Stromal cell of bone marrow (primary cell): ENCODE measurements at regions not wholly inside any gene's neighbourhood (a gene's known extent, or its start where the extent isn't known, plus 50 kb on each side); places are given as distances from the start of the nearest gene placed in this dataset.
A peak's percentile ranks its signal among the peaks of the same experiment; 100 is the strongest.

Experiments
- DNase-seq: peaks from one replicate; pipeline ENCODE4 v3.0.0-alpha.2; 2012; ENCODE audit warnings: low read depth

DNA sequence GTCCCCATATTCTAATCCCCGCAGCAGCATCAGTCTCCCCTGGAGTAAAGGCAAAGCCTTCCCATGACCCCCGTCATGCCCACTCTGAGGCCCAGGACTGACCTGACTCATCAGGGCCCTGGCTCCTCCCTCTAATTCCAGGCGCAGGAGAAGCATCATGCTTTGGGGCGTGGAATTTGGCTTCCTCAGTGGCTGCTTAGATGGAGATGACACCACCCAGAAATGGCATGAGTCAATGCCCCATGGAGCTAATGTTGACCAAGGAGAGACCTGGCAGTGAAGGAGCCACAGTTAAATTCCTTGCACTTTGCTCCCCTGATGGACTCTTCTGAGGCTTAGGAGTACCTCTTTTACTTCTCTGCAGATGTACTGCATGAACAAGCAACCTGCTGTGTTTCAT lies 204.2 kb upstream of the PROK2 start:
- peak; percentile 92 for DNase-seq

DNA sequence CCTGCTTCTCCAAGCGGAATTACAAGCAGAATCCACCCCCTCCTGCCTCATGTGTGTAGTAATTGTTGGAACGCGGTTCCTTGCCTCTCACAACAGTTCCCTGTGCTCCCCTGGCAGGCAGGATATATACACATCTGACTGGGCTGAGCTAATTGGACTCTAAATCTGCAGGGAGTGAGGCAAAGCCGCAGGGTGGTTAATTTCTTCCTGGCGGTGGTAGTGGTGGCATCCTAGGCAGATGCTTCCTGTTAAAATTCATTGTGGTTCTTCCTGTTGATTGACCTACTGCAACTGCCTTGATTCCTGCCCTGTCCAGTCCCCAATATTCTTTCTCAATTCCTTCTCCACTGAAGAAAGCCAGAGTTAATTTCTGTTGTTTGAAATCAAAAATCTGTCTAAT lies 202.9 kb upstream of the PROK2 start:
- peak; percentile 78 for DNase-seq

DNA sequence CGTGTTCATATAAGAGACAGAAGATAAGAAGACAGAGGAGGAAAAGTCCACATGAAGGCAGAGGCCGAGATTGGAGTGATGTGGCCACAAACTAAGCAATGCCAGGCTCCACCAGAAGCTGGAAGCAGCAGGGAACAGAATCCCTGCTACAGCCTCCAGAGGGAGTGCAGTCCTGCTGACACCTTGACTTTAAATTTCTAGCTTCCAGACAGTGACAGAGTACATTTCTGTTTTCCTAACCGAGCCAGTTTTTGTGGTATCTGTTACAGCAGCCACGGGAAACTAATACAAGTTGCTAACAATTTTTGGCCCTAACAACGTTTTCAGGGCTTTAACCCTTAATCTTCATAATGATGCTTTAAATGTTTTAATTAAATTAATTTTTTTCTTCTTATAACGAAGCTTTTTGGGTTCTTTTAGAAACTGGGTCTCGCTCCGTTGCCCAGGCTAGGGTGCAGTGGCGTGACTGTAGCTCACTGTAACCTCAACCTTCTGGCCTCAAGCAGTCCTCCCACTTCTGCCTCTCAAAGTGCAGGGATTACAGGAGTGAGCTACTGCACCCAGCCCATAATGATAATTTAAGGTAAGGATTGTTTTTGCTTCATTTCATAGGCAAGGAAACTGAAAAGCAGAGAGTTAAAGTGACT lies 202.3 kb upstream of the PROK2 start:
- DNase-seq: no peak

DNA sequence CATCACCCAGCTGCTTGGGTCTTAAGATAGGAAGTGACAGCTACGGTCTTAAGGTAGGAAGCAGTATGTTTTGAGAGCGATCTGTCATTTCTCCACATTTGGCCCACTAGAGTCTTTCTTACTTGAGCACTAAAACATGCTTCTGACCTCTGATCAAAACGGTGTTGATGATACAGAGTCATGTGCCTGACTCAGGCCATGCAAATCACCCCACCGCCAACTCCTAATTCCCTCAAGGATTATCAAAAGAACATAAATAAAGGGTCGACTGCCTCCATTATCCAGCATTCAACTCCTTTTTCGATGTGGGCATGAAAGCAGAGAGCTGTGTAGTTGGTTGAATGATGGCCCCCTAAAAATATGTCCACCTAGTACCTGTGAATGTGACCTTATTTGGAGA lies 201.7 kb upstream of the PROK2 start:
- no peak for DNase-seq

GRCh38 chr3:71984843-71985613 lies 200.1 kb upstream of the PROK2 start:
- no peak for DNase-seq

GRCh38 chr3:71983694-71984093 lies 198.7 kb upstream of the PROK2 start:
- DNase-seq: no peak

DNA sequence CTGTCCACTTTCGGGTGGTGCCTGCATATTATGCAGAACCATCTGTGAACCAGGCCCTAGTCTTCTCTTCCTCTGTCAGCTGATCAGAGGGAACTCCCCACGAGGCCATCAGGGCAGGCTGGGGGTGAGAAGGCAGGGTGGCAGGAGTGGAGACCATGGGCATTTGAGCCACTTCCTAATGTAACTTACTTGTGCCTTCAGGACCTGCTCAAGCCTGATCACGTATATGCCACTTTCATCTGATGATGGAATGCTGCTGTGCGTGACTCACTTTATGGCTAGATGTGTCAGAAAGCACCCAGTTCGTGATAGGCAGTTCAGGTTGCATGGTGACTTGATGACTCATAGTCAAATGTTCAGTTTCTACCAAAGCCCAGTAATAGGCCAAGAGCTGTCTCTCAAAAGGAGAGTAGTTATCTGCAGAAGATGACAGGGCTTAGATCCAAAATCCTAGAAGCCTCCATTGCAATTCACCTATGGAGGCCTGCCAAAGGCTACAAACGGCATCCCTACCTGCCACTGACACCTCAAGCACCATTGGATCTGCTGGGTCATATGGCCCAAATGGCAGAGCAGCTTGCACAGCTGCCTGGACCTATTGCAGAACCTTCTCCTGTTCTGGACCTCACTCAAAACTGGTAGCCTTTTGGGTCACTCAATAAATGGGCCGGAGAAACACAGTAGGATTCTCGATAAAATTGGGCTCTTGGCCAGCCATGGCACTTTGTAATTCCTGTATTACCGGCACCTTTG lies 197.7 kb upstream of the PROK2 start:
- peak; percentile 84 for DNase-seq

GRCh38 chr3:71979175-71979574 lies 194.2 kb upstream of the PROK2 start:
- no peak for DNase-seq

DNA sequence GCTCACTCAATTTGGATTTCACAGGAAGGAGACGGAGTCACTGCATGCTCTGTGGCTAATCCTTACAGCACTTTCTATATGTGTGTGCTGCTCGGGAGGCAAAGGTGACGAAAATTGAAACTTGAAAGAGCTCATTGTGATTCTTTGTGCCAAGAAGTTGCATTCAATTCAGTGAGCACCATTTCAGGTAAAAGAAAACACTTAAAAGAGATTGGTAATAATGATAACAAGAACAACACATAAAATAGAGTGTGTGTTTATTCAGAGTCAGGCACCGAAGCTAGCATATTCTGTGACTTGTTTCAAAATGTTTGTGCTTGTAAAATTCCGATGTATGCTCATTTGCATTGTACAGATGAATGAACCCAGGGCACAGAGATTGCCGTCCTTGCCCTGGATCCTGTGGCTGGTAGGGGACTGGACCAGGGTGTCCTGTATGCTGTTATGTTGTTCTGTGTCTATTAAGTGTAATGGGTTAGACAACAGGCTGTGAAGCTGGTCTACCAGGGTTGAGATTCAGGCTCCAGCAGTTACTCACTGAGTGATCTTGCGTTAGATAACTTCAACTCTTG lies 193.3 kb upstream of the PROK2 start:
- DNase-seq: no peak

DNA sequence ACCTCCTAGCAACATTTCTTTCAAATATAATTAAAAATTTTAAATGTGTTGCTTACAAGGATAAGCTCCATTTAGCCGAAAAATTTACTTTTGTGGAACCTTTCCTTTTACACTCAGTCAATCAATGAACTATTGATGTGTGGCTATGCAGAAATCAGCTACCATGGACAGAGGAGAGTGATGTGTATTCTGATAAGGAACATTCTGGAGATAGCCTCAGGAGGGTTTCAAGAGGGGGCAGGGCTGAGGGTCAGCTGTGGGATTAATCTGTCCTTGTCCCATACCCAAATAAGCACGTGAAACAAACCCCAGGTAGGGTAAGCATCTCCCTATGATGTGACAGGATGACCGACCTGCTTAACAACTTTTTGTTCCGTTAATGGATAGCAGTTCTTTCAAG lies 192.6 kb upstream of the PROK2 start:
- no peak for DNase-seq

DNA sequence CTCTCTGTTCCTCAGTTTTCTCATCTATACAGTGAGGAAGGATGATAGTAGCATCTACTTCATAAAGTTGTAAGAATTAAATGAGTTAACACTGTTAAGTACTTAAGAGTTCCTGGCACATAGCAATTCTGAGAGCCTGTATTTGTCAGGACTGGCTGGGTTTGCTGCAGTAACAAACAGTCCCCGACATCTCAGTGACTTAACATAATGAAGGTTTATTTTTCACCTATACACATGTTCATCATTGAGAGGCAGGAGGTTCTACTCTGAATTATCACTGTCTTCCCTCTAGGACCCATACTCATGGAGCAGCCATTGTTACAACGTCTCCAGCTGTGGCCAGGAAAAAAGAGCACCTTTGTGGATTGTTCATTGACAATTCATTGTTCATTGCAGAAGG lies 190.6 kb upstream of the PROK2 start:
- no peak for DNase-seq

DNA sequence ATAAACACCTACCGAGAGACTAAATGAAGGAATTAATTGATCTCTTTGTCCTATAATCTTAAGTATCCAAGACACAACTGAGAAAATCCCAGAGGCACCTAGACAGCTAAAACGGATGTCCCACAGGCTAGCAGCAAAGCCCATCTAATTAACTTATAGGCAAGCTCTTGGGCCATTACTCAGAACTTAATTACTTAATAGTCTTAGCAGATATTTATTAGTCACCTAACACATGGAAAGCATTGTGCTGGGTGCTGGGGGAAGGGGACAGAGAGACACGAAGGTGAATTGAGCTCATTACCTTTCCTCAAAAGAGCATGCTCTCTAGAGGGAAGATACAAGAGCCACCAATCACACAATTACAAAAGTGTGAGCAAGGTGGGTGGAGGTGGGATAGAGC lies 189.8 kb upstream of the PROK2 start:
- DNase-seq: no peak

DNA sequence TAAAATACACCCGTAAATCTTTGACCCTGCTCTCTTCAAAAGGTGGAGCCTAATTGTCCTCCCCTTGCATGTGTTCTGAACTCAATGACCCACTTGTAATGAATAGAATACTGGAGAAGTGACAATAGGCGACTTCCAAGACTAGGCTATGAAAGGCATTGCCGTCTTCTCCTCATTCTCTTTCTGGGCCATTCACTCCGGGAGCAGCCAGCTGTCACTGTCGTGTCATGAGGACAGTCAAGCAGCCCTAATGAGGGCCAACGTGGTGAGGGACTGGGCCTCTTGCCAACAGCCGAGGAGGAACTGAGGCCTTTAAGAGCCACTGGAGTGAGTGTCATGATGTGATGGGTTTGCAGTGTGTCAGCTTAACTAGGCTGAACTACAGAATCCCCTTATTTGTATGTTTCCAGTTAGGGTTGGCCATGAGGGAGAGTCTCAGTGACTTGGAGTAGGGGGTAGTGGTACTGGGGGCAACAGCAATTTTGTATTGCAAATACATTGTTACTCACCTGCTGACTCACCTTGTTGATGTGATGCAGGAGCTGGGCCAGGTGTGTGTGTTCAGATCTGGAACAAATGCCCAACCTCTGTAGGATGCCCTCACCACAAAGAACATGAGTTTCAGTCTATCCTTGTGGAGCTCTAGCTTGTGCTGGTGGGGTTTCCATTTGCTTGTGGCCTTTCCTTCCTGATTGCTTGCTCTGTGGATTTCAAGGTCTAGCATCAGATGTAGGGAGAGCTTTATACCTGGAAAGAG lies 188.5 kb upstream of the PROK2 start:
- DNase-seq: no peak

DNA sequence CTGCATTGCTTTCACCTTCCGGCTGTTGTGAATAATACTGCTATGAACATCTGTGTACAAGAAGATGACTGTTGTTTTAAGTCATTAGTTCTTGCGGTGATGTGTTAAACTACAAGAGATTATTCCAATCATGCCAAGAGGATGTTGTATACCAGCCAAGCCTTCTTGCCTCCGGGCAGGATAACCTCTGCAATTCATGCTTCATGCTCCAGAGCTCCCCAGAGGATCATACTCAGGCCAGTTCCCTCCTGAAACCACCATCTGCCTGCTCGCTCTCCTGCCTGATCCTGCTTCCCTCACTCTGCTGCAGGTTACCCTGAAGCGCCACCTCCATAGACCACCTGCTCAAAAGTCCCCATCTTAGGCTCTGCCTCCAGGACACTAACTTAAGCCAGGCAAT lies 187.1 kb upstream of the PROK2 start:
- DNase-seq: no peak

DNA sequence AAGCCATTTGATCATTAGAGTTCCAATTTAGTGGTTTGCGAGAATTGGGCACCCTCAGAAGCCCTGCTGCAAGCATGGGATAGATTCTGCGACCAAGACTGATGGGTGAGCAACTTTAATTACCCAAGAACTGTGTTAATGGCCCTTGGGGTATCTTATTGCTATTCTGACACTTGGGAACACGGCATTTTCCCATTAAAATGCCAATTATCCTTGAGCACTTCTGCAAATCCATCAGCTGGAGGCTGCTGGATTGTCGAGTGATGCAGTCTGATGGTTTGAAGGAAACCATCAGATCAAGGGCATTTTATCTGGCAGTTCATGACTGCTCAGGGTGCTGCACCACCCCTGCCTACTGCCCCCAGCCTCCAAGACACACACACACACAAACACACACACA lies 183.6 kb upstream of the PROK2 start:
- no peak for DNase-seq

DNA sequence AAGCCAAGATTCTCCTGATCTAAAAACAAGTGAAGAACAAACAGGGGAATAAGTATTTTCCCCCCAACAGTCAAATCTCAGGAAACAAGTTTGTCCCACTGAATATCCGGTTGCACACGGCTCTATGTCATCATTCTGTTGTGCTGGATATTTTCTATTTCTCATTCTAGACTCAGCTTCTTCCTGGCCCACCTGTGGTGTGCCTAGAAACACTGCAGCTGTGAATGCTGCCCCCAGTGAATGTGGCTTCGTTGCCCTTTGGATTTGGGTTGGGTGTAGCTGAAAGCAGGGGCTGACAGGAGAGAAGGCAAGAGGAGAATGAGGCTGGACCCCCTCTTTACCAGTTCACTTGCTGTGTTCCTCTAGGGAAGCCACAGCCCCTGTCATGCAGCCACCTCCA lies 181.2 kb upstream of the PROK2 start:
- no peak for DNase-seq

GRCh38 chr3:71964170-71964569 lies 179.2 kb upstream of the PROK2 start:
- no peak for DNase-seq

DNA sequence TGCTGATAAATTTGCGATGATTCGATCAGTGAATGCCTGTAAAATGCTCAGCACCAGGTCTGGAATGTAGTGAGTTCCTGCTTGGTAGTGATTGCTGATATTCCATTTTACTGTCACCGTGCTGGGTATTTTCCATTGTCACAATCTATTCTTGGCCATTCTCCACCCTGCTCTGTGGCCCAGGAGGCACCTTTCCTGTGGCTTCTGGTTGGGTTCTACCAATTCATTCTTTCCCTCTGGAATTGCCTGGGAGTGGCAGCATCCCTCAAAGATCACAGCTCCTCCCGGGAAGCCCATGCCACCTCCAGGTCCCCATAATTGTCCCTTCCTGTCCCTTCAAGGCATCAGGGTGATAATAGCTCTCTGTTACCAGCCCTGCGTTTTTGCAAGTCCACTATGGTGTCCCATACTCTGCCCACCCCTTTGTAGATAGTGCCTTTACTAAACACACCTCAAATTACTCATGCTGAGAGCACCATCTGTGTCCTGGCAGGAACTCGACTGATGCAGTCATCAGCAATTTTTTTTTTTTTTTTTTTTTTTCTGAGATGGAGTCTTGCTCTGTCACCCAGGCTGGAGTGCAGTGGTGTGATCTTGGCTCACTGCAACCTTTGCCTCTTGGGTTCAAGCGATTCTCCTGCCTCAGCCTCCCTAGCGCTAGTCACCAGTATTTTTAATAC lies 177.8 kb upstream of the PROK2 start:
- no peak for DNase-seq

DNA sequence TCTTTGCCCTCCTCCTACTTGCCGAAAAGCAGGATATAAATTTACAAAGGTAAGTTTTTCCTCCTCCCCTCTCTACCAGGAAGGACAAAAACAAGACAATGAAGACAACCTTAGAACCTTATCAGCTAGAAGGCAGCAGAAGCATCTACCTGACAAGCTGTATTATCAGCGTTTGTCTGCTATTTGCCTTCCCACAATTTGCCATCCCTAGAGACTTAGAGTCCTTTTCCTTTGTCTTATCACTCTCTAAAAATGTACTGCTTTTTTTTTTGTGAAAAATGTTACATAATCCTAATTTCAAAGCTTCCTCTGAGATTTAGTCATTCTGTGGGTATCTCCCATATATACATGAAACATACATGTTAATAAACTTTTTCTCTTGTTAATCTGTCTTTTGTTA lies 176.9 kb upstream of the PROK2 start:
- DNase-seq: no peak

GRCh38 chr3:71961378-71961777 lies 176.4 kb upstream of the PROK2 start:
- DNase-seq: no peak

- no peak for DNase-seq
These were observed 173.6 kb upstream of the PROK2 start for GRCh38 chr3:71958533-71958932.

DNA sequence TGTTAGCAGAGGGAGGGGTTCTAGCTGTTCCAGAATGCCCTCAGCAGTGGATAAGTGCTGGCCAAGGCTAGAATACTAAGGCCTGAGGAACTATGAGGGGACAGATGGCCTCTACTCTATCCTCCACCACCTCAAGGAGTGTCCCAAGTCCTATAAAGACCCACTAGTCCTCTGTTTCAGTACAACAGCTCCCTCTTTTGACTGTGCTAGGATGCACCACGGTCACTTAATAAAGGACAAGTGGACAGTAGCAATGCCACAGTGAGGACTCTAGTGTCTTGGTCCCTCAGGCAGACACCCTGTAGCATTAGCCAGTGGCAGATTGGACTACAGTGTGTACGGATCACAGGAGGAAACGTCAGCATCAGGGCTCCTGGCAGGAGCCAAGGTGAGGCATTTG lies 171.8 kb upstream of the PROK2 start:
- no peak for DNase-seq
